LNCaP clone FGC (cell line): ENCODE measurements at regions not wholly inside any gene's neighbourhood (a gene's known extent, or its start where the extent isn't known, plus 50 kb on each side); places are given as distances from the start of the nearest gene placed in this dataset.

ENCODE experiments used
- DNase-seq: peaks from one replicate; pipeline ENCODE4 v3.0.0-alpha.2; 2011; ENCODE audit warnings: low read depth
- H3K4me3 ChIP-seq: 2 replicates; pipeline ENCODE4 v1.5.1; 2011; ENCODE audit warnings: mild to moderate bottlenecking, low read depth, low read length, control low read depth
- TF ChIP-seq, protein P1 (sequence below): IDR thresholded peaks from 2 replicates; pipeline ENCODE4 v1.5.1; 2012; ENCODE audit warnings: mild to moderate bottlenecking; ENCODE audit not compliant: control insufficient read depth, insufficient read depth; ENCODE audit errors: extremely low read depth

DNA sequence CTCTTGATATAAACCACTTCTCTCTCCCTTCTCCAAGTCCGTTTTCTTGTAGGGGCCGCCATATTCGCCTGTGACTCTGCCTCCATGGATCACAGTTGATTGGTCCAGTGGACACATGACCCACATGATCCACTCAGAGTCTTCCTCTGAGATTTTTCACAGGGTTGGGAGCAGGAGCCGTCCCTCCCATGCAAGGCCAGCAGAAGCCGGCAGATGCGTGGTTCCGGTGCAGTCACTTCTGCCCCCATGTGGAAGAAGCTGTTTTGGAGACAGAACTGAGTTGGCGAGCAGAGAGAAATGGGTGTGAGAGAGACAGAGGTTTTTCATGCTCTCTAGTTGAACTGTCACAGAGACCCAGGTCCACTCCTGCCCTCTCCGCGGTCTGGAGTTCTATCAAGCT lies 83.3 kb downstream of the C16orf95 start:
- TF ChIP-seq, protein P1, sequence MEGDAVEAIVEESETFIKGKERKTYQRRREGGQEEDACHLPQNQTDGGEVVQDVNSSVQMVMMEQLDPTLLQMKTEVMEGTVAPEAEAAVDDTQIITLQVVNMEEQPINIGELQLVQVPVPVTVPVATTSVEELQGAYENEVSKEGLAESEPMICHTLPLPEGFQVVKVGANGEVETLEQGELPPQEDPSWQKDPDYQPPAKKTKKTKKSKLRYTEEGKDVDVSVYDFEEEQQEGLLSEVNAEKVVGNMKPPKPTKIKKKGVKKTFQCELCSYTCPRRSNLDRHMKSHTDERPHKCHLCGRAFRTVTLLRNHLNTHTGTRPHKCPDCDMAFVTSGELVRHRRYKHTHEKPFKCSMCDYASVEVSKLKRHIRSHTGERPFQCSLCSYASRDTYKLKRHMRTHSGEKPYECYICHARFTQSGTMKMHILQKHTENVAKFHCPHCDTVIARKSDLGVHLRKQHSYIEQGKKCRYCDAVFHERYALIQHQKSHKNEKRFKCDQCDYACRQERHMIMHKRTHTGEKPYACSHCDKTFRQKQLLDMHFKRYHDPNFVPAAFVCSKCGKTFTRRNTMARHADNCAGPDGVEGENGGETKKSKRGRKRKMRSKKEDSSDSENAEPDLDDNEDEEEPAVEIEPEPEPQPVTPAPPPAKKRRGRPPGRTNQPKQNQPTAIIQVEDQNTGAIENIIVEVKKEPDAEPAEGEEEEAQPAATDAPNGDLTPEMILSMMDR, result no peak
- H3K4me3 ChIP-seq, result no peak overlapping the region
- no peak for DNase-seq

DNA sequence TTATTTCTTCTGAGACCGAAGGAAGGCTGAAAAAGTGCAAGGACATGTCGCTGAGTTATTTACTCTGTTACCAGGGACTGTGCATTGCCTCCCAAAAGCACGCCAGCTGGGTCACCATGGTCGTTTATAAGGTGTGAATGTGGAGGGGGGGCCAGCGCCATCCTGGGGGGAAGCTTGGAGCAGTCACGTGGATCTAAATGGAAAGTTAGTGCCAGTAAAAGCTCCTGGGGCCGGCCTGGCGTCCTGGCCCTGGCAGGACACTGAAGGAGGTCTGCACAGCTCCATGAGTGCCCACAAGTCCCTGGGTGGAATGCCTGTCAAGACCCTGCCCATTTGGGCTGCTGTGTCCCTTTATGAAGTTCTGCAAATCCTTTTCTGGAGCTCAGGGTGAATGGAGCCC lies 82.6 kb downstream of the C16orf95 start:
- DNase-seq, result no peak
- TF ChIP-seq, protein P1, result no peak
- no peak overlapping the region for H3K4me3 ChIP-seq

DNA sequence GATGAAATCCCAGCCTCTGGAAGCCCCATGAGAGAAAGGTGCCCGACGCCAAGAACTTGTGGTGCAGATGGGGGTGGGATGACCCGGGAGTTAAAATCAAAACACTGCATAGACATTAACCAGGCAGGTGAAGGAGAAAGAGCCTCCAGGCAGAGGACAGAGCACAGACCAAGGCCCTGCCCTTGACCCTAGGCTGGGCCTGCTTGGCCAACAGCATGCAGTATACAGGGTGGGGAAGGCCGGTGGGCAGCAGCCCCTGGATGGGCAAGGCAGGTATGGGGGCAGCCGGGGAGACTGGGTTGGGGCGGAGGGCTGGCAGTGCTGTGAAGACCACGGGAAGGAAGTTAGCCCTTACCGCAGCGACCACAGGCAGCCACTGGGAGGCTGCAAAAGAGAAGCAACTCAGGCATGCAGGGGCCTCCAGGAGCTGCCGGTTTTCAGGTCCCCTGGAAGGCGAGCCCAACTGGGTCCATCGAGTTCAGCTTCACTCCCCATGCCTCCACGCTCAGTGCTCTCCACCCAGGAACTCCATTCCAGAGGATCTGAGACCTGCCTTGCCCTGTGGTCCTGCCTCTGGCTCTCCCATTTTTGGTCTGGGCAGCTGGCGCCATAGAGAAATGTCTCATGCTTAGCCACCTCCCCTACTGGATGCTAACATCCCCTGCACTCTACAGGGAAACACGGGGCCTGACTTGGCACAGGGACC lies 81.2 kb downstream of the C16orf95 start:
- TF ChIP-seq, protein P1, result no peak

DNA sequence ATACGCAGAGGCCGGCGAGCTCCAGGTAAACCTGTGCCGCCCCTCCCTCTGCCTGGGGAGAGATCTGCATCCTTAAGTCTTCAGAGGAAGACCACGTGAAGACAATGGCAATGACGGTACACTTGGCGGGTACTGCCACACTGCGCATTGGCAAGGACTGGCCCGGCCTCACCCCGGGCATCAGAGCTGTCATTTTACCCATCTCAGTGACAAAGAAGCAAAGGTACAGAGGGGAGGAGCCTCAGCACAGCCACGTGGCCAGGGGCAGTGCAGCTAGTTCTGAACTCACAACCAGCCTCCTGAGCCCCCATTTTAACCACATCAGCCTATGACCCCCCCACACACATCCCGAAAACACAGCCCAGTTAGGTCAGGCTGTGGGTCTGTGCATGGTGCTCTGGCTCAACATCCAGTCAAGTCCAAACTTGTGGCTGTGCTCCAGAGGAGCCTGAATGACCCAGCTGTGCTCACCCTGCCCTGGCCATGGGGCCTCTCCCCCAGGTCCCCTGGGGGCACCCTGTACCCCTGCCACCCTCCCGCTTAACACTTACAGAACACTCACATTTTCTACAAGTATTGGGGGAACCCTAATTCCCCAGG lies 80.6 kb downstream of the C16orf95 start:
- no peak for DNase-seq
- TF ChIP-seq, protein P1, result no peak
- H3K4me3 ChIP-seq, result no peak overlapping the region

More for the DNA sequence above, 81.2 kb downstream of the C16orf95 start:
- no peak for DNase-seq
- H3K4me3 ChIP-seq, result no peak overlapping the region

DNA sequence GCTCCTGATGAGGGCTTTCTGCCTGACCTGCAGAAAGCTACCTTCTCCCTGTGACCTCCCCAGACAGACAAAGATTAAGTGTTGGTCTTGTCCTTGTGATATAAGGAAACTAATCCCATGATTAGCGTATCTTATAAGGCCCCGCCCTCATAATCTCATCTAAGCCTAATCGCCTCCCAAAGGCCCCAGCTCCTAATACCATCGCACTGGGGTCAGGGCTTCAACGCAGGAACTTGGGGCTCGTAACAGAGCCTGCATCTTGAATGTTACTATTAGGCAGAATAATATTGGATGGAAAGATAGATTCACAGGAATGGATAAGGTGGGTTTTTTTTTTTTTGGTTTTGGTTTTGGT lies 78.9 kb downstream of the C16orf95 start:
- TF ChIP-seq, protein P1, result no peak
- no peak for DNase-seq

DNA sequence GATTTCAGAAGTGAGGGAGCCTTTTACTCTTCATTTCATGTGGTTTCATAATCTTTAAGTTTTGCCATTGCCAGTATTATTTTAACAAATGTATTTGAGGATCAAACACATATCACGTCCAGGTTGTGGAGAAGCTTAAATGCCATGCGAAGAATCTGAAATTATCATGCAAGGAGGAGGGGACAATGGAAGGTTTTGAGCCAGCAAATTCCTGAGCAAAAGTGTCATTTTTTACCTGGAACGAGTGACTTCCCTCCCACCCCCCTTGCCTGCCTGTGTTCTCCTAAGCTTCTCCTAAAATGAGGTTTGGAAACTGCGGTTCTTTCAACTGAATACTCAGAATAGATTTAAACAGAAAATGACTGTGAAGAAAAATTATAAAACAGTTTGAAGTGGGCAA lies 77.6 kb downstream of the C16orf95 start:
- no peak overlapping the region for H3K4me3 ChIP-seq
- TF ChIP-seq, protein P1, result no peak
- DNase-seq, result no peak

More for the DNA sequence above, 78.9 kb downstream of the C16orf95 start:
- no peak overlapping the region for H3K4me3 ChIP-seq
